ENCODE measurements at regions not wholly inside any gene's neighbourhood (a gene's known extent, or its start where the extent isn't known, plus 50 kb on each side); places are given as distances from the start of the nearest gene placed in this dataset.

- TF ChIP-seq SPI1 (IDR thresholded peaks at IDR 0.05; ENCODE audit: low read depth, low read length), result no peak
- no peak for TF ChIP-seq POLR2A (IDR thresholded peaks at IDR 0.05; ENCODE audit: low read depth, low read length)
- TF ChIP-seq POLR2AphosphoS5 (IDR thresholded peaks at IDR 0.05; ENCODE audit: low read depth, low read length), result no peak
- no peak for TF ChIP-seq TAF1 (IDR thresholded peaks at IDR 0.05; ENCODE audit: low read depth, low read length)
- no peak for TF ChIP-seq POU2F2 (IDR thresholded peaks at IDR 0.05; ENCODE audit: low read depth, low read length)
- no peak for TF ChIP-seq PAX5 (IDR thresholded peaks at IDR 0.05; ENCODE audit: insufficient read depth, low read length, severe bottlenecking)
Observed at GRCh38 chr7:54394834-54395233, 147.3 kb upstream of the VSTM2A start.
